ENCODE measurements at regions not wholly inside any gene's neighbourhood (a gene's known extent, or its start where the extent isn't known, plus 50 kb on each side); places are given as distances from the start of the nearest gene placed in this dataset.

DNA sequence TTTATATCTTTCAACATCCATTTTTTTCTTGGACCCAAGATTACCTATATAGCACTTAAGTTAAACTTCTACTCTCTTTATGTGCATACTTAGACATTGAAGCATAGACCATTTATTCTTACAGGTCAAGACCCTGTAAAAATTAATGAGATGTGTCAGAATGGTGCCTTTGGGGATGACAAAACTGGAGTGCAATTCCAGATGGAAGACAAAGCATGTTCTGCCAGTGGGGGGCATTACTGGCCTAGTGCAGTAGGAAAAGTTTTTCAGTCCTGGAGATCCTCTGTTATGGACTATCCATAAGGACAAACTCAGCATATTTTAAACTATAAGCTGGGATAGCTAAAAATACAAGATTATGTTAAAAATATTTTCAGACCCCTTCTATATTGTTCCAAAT lies 57.8 kb upstream of the MMADHC start:
- H3K27ac ChIP-seq, result no peak overlapping the region
- no peaks in the 10 kb centered on the region for H3K4me1 ChIP-seq (ENCODE audit: low read depth)
- H3K36me3 ChIP-seq, result no peaks in the 10 kb centered on the region
- H3K27me3 ChIP-seq, result no peaks in the 10 kb centered on the region
- peak; percentile 12 to 42 for DNase-seq (ENCODE audit: low read depth in 1 of 2, low spot score in 1 of 2)
- no peaks in the 10 kb centered on the region for H3K9me3 ChIP-seq (ENCODE audit: low read depth)
- H3K4me3 ChIP-seq, result no peak overlapping the region
- TF ChIP-seq, protein P1, sequence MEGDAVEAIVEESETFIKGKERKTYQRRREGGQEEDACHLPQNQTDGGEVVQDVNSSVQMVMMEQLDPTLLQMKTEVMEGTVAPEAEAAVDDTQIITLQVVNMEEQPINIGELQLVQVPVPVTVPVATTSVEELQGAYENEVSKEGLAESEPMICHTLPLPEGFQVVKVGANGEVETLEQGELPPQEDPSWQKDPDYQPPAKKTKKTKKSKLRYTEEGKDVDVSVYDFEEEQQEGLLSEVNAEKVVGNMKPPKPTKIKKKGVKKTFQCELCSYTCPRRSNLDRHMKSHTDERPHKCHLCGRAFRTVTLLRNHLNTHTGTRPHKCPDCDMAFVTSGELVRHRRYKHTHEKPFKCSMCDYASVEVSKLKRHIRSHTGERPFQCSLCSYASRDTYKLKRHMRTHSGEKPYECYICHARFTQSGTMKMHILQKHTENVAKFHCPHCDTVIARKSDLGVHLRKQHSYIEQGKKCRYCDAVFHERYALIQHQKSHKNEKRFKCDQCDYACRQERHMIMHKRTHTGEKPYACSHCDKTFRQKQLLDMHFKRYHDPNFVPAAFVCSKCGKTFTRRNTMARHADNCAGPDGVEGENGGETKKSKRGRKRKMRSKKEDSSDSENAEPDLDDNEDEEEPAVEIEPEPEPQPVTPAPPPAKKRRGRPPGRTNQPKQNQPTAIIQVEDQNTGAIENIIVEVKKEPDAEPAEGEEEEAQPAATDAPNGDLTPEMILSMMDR (IDR thresholded peaks at IDR 0.05; ENCODE audit: low read depth, low read length), result peak; percentile 43
